Hepatocyte (in vitro differentiated cells): ENCODE measurements at regions not wholly inside any gene's neighbourhood (a gene's known extent, or its start where the extent isn't known, plus 50 kb on each side); places are given as distances from the start of the nearest gene placed in this dataset.

ENCODE experiments used
- DNase-seq: peaks from one replicate; pipeline ENCODE4 v3.0.0-alpha.2; 2016; ENCODE audit warnings: low spot score
- H2AFZ ChIP-seq: fragments of 200-600 bp; sonication (generic); 2 replicates; pipeline ENCODE4 v1.6.0; 2016; ENCODE audit warnings: antibody characterized with exemption, mild to moderate bottlenecking
- H3K27ac ChIP-seq: fragments of 200-600 bp; sonication (generic); 2 replicates; pipeline ENCODE4 v1.5.1; 2016; ENCODE audit warnings: mild to moderate bottlenecking
- H3K27me3 ChIP-seq: fragments of 200-600 bp; sonication (generic); 2 replicates; pipeline ENCODE4 v1.6.1; 2016
- H3K36me3 ChIP-seq: fragments of 200-600 bp; sonication (generic); replicated peaks from 2 replicates; pipeline ENCODE4 v1.5.1; 2016; ENCODE audit warnings: low read depth; ENCODE audit not compliant: insufficient read depth
- H3K4me1 ChIP-seq: fragments of 200-600 bp; sonication (generic); 2 replicates; pipeline ENCODE4 v1.5.1; 2016; ENCODE audit warnings: mild to moderate bottlenecking, moderate library complexity; ENCODE audit not compliant: insufficient read depth
- H3K4me2 ChIP-seq: fragments of 200-600 bp; sonication (generic); 2 replicates; pipeline ENCODE4 v1.6.0; 2016
- H3K4me3 ChIP-seq: fragments of 200-600 bp; sonication (generic); 2 replicates; pipeline ENCODE4 v1.5.1; 2016; ENCODE audit warnings: mild to moderate bottlenecking
- H3K79me2 ChIP-seq: fragments of 200-600 bp; sonication (generic); 2 replicates; pipeline ENCODE4 v1.6.0; 2017; ENCODE audit warnings: mild to moderate bottlenecking
- H3K9me2 ChIP-seq: fragments of 200-600 bp; sonication (generic); replicated peaks from 2 replicates; pipeline ENCODE4 v1.6.0; 2017; ENCODE audit warnings: mild to moderate bottlenecking; ENCODE audit not compliant: insufficient read depth
- H3K9me3 ChIP-seq: fragments of 200-600 bp; sonication (generic); 2 replicates; pipeline ENCODE4 v1.5.1; 2016; ENCODE audit warnings: low read depth, mild to moderate bottlenecking
- H4K20me1 ChIP-seq: fragments of 200-600 bp; sonication (generic); 2 replicates; pipeline ENCODE4 v1.6.0; 2016; ENCODE audit warnings: mild to moderate bottlenecking; ENCODE audit not compliant: insufficient read depth, poor library complexity, severe bottlenecking
- CTCF ChIP-seq: fragments of 200-600 bp; sonication (generic); IDR thresholded peaks from 2 replicates; pipeline ENCODE4 v1.5.1; 2016; ENCODE audit warnings: antibody characterized with exemption, mild to moderate bottlenecking; ENCODE audit not compliant: poor library complexity
- EZH2 ChIP-seq: fragments of 200-600 bp; sonication (generic); IDR thresholded peaks from 2 replicates; pipeline ENCODE4 v1.6.1; 2016; ENCODE audit warnings: antibody characterized with exemption, mild to moderate bottlenecking, borderline replicate concordance
- EZH2phosphoT487 ChIP-seq: fragments of 200-600 bp; sonication (generic); IDR thresholded peaks from one replicate; pipeline ENCODE4 v1.6.1; 2018; ENCODE audit warnings: antibody characterized with exemption, mild to moderate bottlenecking, low read depth, moderate library complexity; ENCODE audit not compliant: unreplicated experiment, severe bottlenecking
- WGBS: methylation state at CpG from one replicate; pipeline ENCODE4 v1.1.6; 2016; ENCODE audit warnings: low lambda C conversion rate; ENCODE audit errors: missing lambda C conversion rate; 5-methylcytosine and 5-hydroxymethylcytosine counted together

- H3K4me2 ChIP-seq, result no peak overlapping the region
Measured at GRCh38 chr3:174532776-174533175, 326.4 kb upstream of the NAALADL2 start.

GRCh38 chr3:174533286-174533685 is 325.8 kb upstream of the NAALADL2 start:
- Histone ChIP-seq H3K9me3 (no peaks in the 10 kb centered on the region), H3K4me2 (no peak overlapping the region)

More at GRCh38 chr3:174532776-174533175, 326.4 kb upstream of the NAALADL2 start:
- H3K4me3 ChIP-seq, result no peak overlapping the region
- H3K36me3 ChIP-seq, result no peaks in the 10 kb centered on the region
- no peaks in the 10 kb centered on the region for H3K27me3 ChIP-seq
- no peak for TF ChIP-seq CTCF
- TF ChIP-seq EZH2phosphoT487, result no peak
- no peak for TF ChIP-seq EZH2
- no peaks in the 10 kb centered on the region for H3K79me2 ChIP-seq
- no peak for DNase-seq
- no peaks in the 10 kb centered on the region for H3K4me1 ChIP-seq
- H3K9me2 ChIP-seq, result no peaks in the 10 kb centered on the region
- H3K9me3 ChIP-seq, result no peaks in the 10 kb centered on the region
- 53% methylated on average over 2 of the region's 2 CpGs for WGBS
- H4K20me1 ChIP-seq, result no peaks in the 10 kb centered on the region
- no peak overlapping the region for H3K27ac ChIP-seq
- H2AFZ ChIP-seq, result no peak overlapping the region

GRCh38 chr3:174536319-174536718 is 322.8 kb upstream of the NAALADL2 start:
- H3K27me3 ChIP-seq, result no peaks in the 10 kb centered on the region
- no peak overlapping the region for H2AFZ ChIP-seq
- H3K27ac ChIP-seq, result no peak overlapping the region
- H3K9me2 ChIP-seq, result no peaks in the 10 kb centered on the region
- no peaks in the 10 kb centered on the region for H3K36me3 ChIP-seq
- no peak for TF ChIP-seq EZH2phosphoT487
- no peak for TF ChIP-seq CTCF
- no peak for TF ChIP-seq EZH2
- WGBS, result 55% methylated on average over 4 of the region's 4 CpGs
- no peaks in the 10 kb centered on the region for H4K20me1 ChIP-seq
- no peaks in the 10 kb centered on the region for H3K79me2 ChIP-seq
- H3K4me3 ChIP-seq, result no peak overlapping the region
- no peak overlapping the region for H3K4me2 ChIP-seq
- no peak for DNase-seq
- H3K4me1 ChIP-seq, result no peaks in the 10 kb centered on the region
- H3K9me3 ChIP-seq, result no peaks in the 10 kb centered on the region

More at GRCh38 chr3:174533286-174533685, 325.8 kb upstream of the NAALADL2 start:
- Histone ChIP-seq H2AFZ (no peak overlapping the region), H3K36me3 (no peaks in the 10 kb centered on the region), H3K4me1 (no peaks in the 10 kb centered on the region), H3K9me2 (no peaks in the 10 kb centered on the region), H4K20me1 (no peaks in the 10 kb centered on the region), H3K27ac (no peak overlapping the region), H3K4me3 (no peak overlapping the region), H3K27me3 (no peaks in the 10 kb centered on the region), H3K79me2 (no peaks in the 10 kb centered on the region)
- 96% methylated on average over 2 of the region's 2 CpGs for WGBS
- no peak for TF ChIP-seq CTCF
- TF ChIP-seq EZH2phosphoT487, result no peak
- no peak for TF ChIP-seq EZH2
- no peak for DNase-seq

DNA sequence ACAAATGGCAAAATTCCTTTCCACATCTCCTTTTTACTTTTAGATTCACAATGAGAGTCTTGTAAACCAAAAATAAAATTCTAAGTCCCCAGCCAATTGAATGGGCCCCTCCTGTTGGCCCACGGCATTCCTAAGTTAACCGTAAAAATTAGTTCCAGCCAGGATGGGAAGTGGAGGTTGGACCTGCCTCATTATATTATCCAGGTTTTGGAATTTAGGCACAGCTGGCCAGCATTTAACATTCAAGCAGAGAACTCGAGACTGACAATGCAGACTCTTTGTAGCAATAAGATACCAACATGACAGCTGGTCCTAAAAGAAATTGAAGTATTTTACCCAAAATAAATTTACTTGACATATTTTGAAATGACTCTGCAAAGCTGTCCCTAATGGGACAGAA is 321.0 kb upstream of the NAALADL2 start:
- H3K27me3 ChIP-seq, result no peaks in the 10 kb centered on the region
- no peak for DNase-seq
- H3K79me2 ChIP-seq, result no peaks in the 10 kb centered on the region
- no peaks in the 10 kb centered on the region for H3K36me3 ChIP-seq
- no peaks in the 10 kb centered on the region for H3K9me2 ChIP-seq
- 70% methylated on average over 3 of the region's 3 CpGs for WGBS
- no peak overlapping the region for H3K4me3 ChIP-seq
- H3K4me1 ChIP-seq, result no peaks in the 10 kb centered on the region
- no peak overlapping the region for H3K27ac ChIP-seq
- no peaks in the 10 kb centered on the region for H3K9me3 ChIP-seq
- H3K4me2 ChIP-seq, result no peak overlapping the region
- TF ChIP-seq EZH2phosphoT487 (no peak), EZH2 (no peak), CTCF (no peak)
- no peaks in the 10 kb centered on the region for H4K20me1 ChIP-seq
- H2AFZ ChIP-seq, result no peak overlapping the region
